Heart left ventricle (tissue), 13 donors: ENCODE measurements at regions not wholly inside any gene's neighbourhood (a gene's known extent, or its start where the extent isn't known, plus 50 kb on each side); places are given as distances from the start of the nearest gene placed in this dataset.
"Not testable (repeated sequence)": the region's sequence is repeated elsewhere in the genome, so short reads cannot be mapped to it uniquely, and the experiment has no call there.

Experiments used
- POLR2A ChIP-seq, 2 donors: fragments of 450-650 bp; IDR thresholded peaks; one replicate each; pipeline ENCODE4 v1.6.1; 2017; ENCODE audit warnings: antibody characterized with exemption in 2 of 2, mild to moderate bottlenecking in 2 of 2, moderate library complexity in 2 of 2
- TF ChIP-seq, protein P1 (sequence below), 12 donors: fragments of 200-600 bp; sonication (generic) in 4 of 12; IDR thresholded peaks; one replicate each; pipeline versions ENCODE4 v1.5.0 to v1.8.0; 2018 to 2022; ENCODE audit warnings: antibody characterized with exemption in 12 of 12, mild to moderate bottlenecking in 5 of 12
- donor health status: ischemic (EF 13 %, LVEDD 7.1; RV severe dilation, severe dysfunction).
- donor health status: DM: no; HTN: yes; CAD: no.
- donor health status: DM: no; HTN: no; CAD: no.
- donor health status: ischemic (EF 25% LVEDD 6.9; RV normal size, moderate dysfunction).
- donor health status: ischemic (EF 25% LVEDD 5.7; RV mildly dilated, moderate dysfunction).
- donor health status: ischemic (EF 35%, LVEDD 5.7; RV mildly dilated, moderate dysfunction).
- donor health status: nonischemic (EF 11% LVEDD 7.7; RV severe dilation, severe dysfunction).
- donor health status: DM: yes; HTN: yes; CAD: no.
- donor health status: PGD.
- donor health status: ischemic (EF 29% LVEDD 5.4; RV normal size, mild dysfunction).
- donor health status: nonischemic (EF 23%, LVEDD 6.1; RV moderate dilation, normal function).

DNA sequence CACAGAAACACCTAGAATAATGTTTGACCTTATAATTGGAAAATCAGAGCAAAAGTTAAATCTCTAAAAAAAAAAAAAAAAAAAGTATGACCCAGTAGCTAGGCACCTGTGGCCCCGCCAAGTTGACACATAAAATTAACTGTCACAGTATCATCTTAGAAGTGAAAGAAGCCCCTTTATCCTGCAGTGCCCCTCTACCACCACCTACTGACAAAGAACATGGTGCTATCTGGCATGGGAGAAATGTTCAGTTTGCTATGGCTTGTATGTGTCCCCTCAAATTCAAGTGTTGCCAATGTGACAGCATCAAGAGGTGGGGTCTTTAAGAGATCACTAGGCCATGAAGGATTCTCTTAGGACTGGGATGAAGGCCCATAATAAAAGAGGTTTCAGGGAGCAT is 601.5 kb downstream of the TRIML1 start:
- TF ChIP-seq, protein P1, sequence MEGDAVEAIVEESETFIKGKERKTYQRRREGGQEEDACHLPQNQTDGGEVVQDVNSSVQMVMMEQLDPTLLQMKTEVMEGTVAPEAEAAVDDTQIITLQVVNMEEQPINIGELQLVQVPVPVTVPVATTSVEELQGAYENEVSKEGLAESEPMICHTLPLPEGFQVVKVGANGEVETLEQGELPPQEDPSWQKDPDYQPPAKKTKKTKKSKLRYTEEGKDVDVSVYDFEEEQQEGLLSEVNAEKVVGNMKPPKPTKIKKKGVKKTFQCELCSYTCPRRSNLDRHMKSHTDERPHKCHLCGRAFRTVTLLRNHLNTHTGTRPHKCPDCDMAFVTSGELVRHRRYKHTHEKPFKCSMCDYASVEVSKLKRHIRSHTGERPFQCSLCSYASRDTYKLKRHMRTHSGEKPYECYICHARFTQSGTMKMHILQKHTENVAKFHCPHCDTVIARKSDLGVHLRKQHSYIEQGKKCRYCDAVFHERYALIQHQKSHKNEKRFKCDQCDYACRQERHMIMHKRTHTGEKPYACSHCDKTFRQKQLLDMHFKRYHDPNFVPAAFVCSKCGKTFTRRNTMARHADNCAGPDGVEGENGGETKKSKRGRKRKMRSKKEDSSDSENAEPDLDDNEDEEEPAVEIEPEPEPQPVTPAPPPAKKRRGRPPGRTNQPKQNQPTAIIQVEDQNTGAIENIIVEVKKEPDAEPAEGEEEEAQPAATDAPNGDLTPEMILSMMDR (IDR thresholded peaks at IDR 0.05), result not testable (repeated sequence)
- not testable (repeated sequence) for TF ChIP-seq POLR2A (IDR thresholded peaks at IDR 0.05)
